ACC112 (cell line): ENCODE measurements at regions not wholly inside any gene's neighbourhood (a gene's known extent, or its start where the extent isn't known, plus 50 kb on each side); places are given as distances from the start of the nearest gene placed in this dataset.

Source experiments
- H2AFZ ChIP-seq: fragments of 200-600 bp; sonication (generic); one replicate; pipeline ENCODE4 v1.6.0; 2017; ENCODE audit warnings: antibody characterized with exemption, low read length; ENCODE audit not compliant: unreplicated experiment
- H3K27ac ChIP-seq: fragments of 200-600 bp; sonication (generic); 2 replicates; pipeline ENCODE4 v1.5.1; 2014; ENCODE audit warnings: low read depth, mild to moderate bottlenecking, antibody characterized with exemption, low read length, moderate library complexity
- H3K27me3 ChIP-seq: fragments of 200-600 bp; sonication (generic); 2 replicates; pipeline ENCODE4 v1.6.1; 2014; ENCODE audit warnings: mild to moderate bottlenecking, antibody characterized with exemption, low read length, moderate library complexity, mixed read lengths; ENCODE audit not compliant: insufficient read depth
- H3K36me3 ChIP-seq: fragments of 200-600 bp; sonication (generic); 2 replicates; pipeline ENCODE4 v1.6.1; 2016; ENCODE audit warnings: mild to moderate bottlenecking, antibody characterized with exemption, low read length, moderate library complexity, mixed read lengths; ENCODE audit not compliant: insufficient read depth
- H3K4me1 ChIP-seq: fragments of 200-600 bp; sonication (generic); one replicate; pipeline ENCODE4 v1.6.1; 2016; ENCODE audit warnings: low read length, mixed read lengths; ENCODE audit not compliant: insufficient read depth, unreplicated experiment, control insufficient read depth
- H3K4me3 ChIP-seq: fragments of 200-600 bp; sonication (generic); 2 replicates; pipeline ENCODE4 v1.5.1; 2014; ENCODE audit warnings: mild to moderate bottlenecking, low read depth, low read length
- H3K79me2 ChIP-seq: fragments of 200-600 bp; sonication (generic); one replicate; pipeline ENCODE4 v1.6.0; 2016; ENCODE audit warnings: low read length; ENCODE audit not compliant: control insufficient read depth, unreplicated experiment, insufficient read depth

GRCh38 chr4:125392694-125393093 lies 77.9 kb downstream of the FAT4 start:
- no peak overlapping the region for H3K27ac ChIP-seq
- H3K27me3 ChIP-seq, result no peaks in the 10 kb centered on the region
- no peaks in the 10 kb centered on the region for H3K36me3 ChIP-seq
- H2AFZ ChIP-seq, result peak overlapping the region; percentile 61
- H3K4me3 ChIP-seq, result 0 out of 2 replicates have a peak overlapping the region, but pooled peaks have one; percentile 7
- peaks cover 16% of the 10 kb centered on the region for H3K79me2 ChIP-seq
- peaks cover 41% of the 10 kb centered on the region for H3K4me1 ChIP-seq

DNA sequence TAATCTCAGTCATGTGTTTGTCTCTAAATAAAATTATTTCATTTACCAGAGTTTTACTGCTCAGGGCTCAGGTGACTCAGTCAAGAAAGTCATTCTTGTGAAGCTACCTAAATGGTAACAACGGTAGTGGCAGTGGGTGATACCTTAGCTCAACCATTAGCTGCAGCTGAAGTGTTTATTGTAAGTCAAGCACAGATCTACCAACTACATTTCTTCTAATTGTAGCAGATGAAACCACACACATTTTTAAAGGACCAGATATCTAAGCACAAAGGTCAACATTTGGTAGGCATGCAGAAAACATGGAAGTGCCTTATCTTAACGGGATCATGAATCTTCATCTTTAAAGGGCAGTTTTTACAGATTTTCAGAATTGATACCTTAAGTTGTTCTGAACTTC lies 79.1 kb downstream of the FAT4 start:
- peaks cover 41% of the 10 kb centered on the region for H3K4me1 ChIP-seq
- no peaks in the 10 kb centered on the region for H3K27me3 ChIP-seq
- H2AFZ ChIP-seq, result no peak overlapping the region
- H3K4me3 ChIP-seq, result no peak overlapping the region
- peaks cover 12% of the 10 kb centered on the region for H3K79me2 ChIP-seq
- H3K27ac ChIP-seq, result no peak overlapping the region
- H3K36me3 ChIP-seq, result no peaks in the 10 kb centered on the region

DNA sequence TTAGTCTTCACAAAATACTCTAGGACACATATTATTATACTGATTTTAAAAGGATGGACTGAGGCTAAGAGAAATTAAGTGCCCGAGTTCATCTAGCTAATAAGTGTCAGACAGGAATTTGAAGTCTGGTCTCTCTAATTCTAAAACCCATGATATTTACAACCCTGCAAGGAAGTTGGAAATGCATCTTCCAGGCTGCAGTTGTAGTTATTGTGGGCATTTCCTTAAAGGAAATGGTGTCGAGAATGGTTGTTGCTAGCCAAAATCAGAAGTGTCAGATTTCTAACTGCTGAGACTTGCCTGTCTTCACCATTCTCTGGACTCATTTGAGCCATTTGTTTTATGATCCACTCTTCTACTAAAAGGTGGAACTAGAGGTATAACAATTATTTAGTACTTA lies 82.5 kb downstream of the FAT4 start:
- Histone ChIP-seq H3K27me3 (no peaks in the 10 kb centered on the region), H3K79me2 (peaks cover 12% of the 10 kb centered on the region), H2AFZ (no peak overlapping the region)

DNA sequence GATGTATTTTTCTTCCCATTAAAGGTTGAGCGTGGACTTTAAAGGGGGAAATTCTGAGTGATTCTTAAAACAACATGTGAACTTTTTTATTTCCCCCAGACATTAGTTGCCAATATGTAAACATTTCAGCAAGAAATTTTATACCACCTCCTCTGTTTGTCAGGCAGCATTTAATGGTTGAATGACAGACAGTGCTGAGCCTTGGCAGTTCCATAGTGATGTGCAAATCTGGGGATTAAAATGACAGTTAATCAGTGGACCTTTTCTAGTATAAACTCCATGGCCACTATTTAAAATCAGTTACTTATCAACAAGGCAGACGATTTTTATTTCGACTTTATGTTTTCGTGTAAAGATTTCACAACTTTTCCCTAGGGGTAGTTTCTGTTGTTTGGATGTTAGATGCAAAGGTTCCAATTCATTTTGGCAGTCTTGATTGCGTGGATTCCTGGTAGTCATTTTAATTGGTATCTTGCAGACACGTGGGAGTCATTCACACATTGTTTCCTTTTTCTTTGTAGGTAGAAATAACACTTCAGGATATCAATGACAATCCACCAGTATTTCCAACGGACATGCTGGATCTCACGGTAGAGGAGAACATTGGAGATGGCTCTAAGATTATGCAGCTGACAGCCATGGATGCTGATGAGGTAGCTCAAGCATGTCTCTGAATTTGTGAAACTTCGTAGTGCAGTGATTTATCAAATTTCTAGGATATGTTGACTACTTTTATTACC lies 83.7 kb downstream of the FAT4 start:
- Histone ChIP-seq H3K27ac (no peak overlapping the region), H2AFZ (no peak overlapping the region), H3K79me2 (peaks cover 7% of the 10 kb centered on the region)

More for the DNA sequence above, 82.5 kb downstream of the FAT4 start:
- H3K27ac ChIP-seq, result no peak overlapping the region
- H3K4me1 ChIP-seq, result peaks cover 27% of the 10 kb centered on the region
- H3K4me3 ChIP-seq, result no peak overlapping the region
- H3K36me3 ChIP-seq, result no peaks in the 10 kb centered on the region

DNA sequence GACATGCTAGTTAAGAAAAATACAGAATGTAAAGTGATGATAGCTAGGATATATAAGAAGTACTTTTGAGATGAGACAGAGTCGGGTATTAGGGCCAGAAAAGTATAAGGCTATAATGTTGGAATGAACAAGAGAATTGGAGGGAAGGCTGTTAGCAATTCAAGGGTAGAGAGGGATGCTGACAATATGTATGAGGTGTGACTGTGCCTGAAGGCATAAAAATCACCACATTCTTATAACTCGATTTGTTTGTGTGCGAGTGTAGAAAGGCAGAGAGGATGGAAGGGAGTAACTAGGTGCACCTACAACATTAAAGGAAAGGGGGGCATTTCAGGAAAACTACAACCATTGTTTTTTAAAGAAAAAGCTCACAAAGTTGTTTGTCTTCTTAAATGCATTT lies 86.0 kb downstream of the FAT4 start:
- H3K4me3 ChIP-seq, result no peak overlapping the region
- no peak overlapping the region for H2AFZ ChIP-seq
- no peaks in the 10 kb centered on the region for H3K36me3 ChIP-seq
- H3K4me1 ChIP-seq, result peaks cover 13% of the 10 kb centered on the region
- no peaks in the 10 kb centered on the region for H3K79me2 ChIP-seq
- H3K27me3 ChIP-seq, result no peaks in the 10 kb centered on the region
- H3K27ac ChIP-seq, result no peak overlapping the region

More for the DNA sequence above, 83.7 kb downstream of the FAT4 start:
- peak overlapping the region; percentile 4; the same call in 1 of the 2 replicates for H3K4me3 ChIP-seq
- H3K4me1 ChIP-seq, result peaks cover 19% of the 10 kb centered on the region
- no peaks in the 10 kb centered on the region for H3K36me3 ChIP-seq
- H3K27me3 ChIP-seq, result no peaks in the 10 kb centered on the region

DNA sequence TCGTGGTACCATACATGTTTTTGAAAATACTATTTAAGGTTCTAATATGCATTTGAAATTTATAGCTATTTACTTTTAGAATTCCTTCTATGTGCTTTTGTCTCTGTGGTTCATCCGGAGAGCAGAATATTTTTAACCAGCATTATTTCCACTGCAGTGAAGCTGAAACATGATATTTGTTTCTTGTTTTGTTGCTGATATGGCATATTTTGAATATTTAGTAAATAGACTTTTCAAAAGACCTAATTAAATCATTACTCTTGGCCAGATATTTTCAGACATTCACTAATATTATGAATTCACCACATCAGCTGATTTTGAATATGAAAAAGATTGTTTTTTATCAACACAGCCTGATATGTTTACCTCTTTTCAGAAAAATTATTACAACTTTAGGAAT lies 87.0 kb downstream of the FAT4 start:
- Histone ChIP-seq H3K4me1 (peaks cover 13% of the 10 kb centered on the region), H3K27me3 (no peaks in the 10 kb centered on the region), H2AFZ (no peak overlapping the region), H3K4me3 (no peak overlapping the region), H3K79me2 (no peaks in the 10 kb centered on the region), H3K36me3 (no peaks in the 10 kb centered on the region), H3K27ac (no peak overlapping the region)

GRCh38 chr4:125420526-125420925 lies 105.8 kb downstream of the FAT4 start:
- no peaks in the 10 kb centered on the region for H3K27me3 ChIP-seq
- H3K4me1 ChIP-seq, result no peaks in the 10 kb centered on the region
- no peak overlapping the region for H3K4me3 ChIP-seq
- H3K79me2 ChIP-seq, result no peaks in the 10 kb centered on the region
- peaks cover 15% of the 10 kb centered on the region for H3K36me3 ChIP-seq
- H2AFZ ChIP-seq, result no peak overlapping the region
- H3K27ac ChIP-seq, result no peak overlapping the region

GRCh38 chr4:125421547-125421946 lies 106.8 kb downstream of the FAT4 start:
- H3K4me1 ChIP-seq, result no peaks in the 10 kb centered on the region
- H3K27ac ChIP-seq, result no peak overlapping the region
- H2AFZ ChIP-seq, result no peak overlapping the region
- H3K27me3 ChIP-seq, result no peaks in the 10 kb centered on the region
- no peaks in the 10 kb centered on the region for H3K79me2 ChIP-seq
- H3K36me3 ChIP-seq, result peaks cover 7% of the 10 kb centered on the region
- no peak overlapping the region for H3K4me3 ChIP-seq

DNA sequence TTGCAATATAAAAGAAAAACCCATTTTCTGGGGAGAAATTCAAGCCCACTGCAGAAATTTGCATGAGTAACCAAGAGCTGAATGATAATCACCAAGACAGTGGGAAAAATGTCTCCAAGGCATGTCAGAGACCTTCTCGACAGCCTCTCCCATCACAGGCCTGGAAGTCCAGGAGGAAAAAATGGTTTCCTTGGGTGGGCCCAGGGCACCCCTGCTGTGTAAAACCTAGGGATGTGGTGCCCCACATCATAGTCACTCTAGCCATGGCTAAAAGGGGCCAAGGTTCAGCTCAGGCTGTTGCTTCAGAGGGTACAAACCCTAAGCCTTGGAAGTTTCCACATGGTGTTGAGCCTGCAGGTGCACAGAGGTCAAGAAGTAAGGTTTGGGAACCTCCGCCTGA lies 108.4 kb downstream of the FAT4 start:
- Histone ChIP-seq H3K27ac (no peak overlapping the region), H3K27me3 (no peaks in the 10 kb centered on the region), H3K79me2 (no peaks in the 10 kb centered on the region), H2AFZ (no peak overlapping the region), H3K4me1 (no peaks in the 10 kb centered on the region), H3K36me3 (peaks cover 7% of the 10 kb centered on the region), H3K4me3 (no peak overlapping the region)

DNA sequence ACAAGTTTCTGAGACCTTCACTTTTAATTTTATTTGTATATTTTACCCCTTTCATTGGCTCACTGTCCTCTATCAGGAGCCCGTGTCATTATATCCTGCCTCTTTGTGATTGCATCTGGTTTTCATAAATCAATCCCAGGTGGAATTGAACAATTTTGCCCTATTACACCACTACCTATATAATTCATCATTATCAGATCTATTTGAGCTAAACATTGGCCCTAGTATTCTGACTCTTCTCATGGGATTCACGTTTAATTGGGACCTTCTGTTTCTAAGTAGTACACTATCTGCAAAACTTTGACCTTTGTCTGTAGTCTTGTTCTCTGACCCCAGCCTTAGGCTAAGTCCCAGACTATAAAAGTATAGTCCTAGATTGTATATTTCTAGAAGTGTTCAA lies 114.1 kb downstream of the FAT4 start:
- Histone ChIP-seq H3K4me1 (peaks cover 21% of the 10 kb centered on the region), H2AFZ (no peak overlapping the region), H3K79me2 (no peaks in the 10 kb centered on the region), H3K27ac (no peak overlapping the region), H3K36me3 (no peaks in the 10 kb centered on the region; the same call in 1 of the 2 replicates), H3K27me3 (no peaks in the 10 kb centered on the region), H3K4me3 (no peak overlapping the region)

DNA sequence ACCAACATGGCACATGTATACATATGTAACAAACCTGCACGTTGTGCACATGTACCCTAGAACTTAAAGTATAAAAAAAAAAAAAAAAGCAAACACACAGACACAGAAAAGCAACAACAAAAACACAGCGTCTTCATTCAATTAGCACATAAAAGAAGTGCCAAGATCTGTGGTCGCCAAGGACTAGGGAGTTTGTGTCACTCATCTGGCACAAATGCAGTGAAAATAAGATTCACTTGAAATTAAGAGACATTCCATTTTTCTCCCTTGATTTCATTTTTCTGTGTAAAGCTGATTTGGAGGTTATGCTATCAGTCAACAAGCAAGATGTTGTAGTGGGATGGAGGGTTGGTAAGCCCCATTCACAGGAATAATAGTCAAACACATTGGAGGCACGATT lies 115.3 kb downstream of the FAT4 start:
- Histone ChIP-seq H3K36me3 (peaks cover 6% of the 10 kb centered on the region; the same call in 1 of the 2 replicates), H3K4me3 (no peak overlapping the region), H2AFZ (no peak overlapping the region), H3K79me2 (no peaks in the 10 kb centered on the region), H3K4me1 (peaks cover 26% of the 10 kb centered on the region), H3K27ac (no peak overlapping the region), H3K27me3 (no peaks in the 10 kb centered on the region)
